SU-DHL-6 (cell line): ENCODE measurements at regions not wholly inside any gene's neighbourhood (a gene's known extent, or its start where the extent isn't known, plus 50 kb on each side); places are given as distances from the start of the nearest gene placed in this dataset.

Experiments
- H2AFZ ChIP-seq: fragments of 200-600 bp; sonication (generic); 2 replicates; pipeline ENCODE4 v1.6.1; 2014; ENCODE audit warnings: low read depth, mild to moderate bottlenecking, moderate library complexity, mixed read lengths, antibody characterized with exemption, low read length; ENCODE audit not compliant: severe bottlenecking
- H3F3A ChIP-seq: fragments of 200-600 bp; shearing (Covaris generic); 2 replicates; pipeline ENCODE4 v1.6.0; 2016; ENCODE audit warnings: antibody characterized with exemption, mild to moderate bottlenecking; ENCODE audit not compliant: insufficient read depth
- H3K27ac ChIP-seq: fragments of 200-600 bp; sonication (generic); 2 replicates; pipeline ENCODE4 v1.5.1; 2016; ENCODE audit warnings: low read depth, mild to moderate bottlenecking, low read length, moderate library complexity, mixed read lengths
- H3K27me3 ChIP-seq: fragments of 200-600 bp; sonication (generic), shearing (Covaris generic); 2 replicates; pipeline ENCODE4 v1.6.0; 2014; ENCODE audit warnings: mild to moderate bottlenecking, low read length
- H3K36me3 ChIP-seq: fragments of 200-600 bp; sonication (generic); 2 replicates; pipeline ENCODE4 v1.6.1; 2014; ENCODE audit warnings: mild to moderate bottlenecking, low read length, mixed read lengths
- H3K4me2 ChIP-seq: fragments of 300-600, 200-600 bp; shearing (Covaris generic), sonication (generic); 2 replicates; pipeline ENCODE4 v1.6.0; 2014; ENCODE audit warnings: low read length, low read depth, mild to moderate bottlenecking; ENCODE audit not compliant: poor library complexity, severe bottlenecking
- H3K4me3 ChIP-seq: fragments of 200-600 bp; sonication (generic); 2 replicates; pipeline ENCODE4 v1.5.1; 2014; ENCODE audit warnings: antibody characterized with exemption, low read length, mild to moderate bottlenecking, mixed read lengths; ENCODE audit not compliant: insufficient read depth, poor library complexity, severe bottlenecking
- H3K79me2 ChIP-seq: fragments of 200-600 bp; sonication (generic); 2 replicates; pipeline ENCODE4 v1.6.1; 2014; ENCODE audit warnings: mild to moderate bottlenecking, low read length, moderate library complexity; ENCODE audit not compliant: insufficient read depth
- H3K9ac ChIP-seq: fragments of 200-600 bp; sonication (generic); 2 replicates; pipeline ENCODE4 v1.7.0; 2014; ENCODE audit warnings: mild to moderate bottlenecking, low read length
- H3K9me2 ChIP-seq: fragments of 200-600 bp; sonication (generic); replicated peaks from 2 replicates; pipeline ENCODE4 v1.6.1; 2014; ENCODE audit warnings: low read length; ENCODE audit not compliant: insufficient read depth
- H3K9me3 ChIP-seq: fragments of 200-600 bp; sonication (generic); 2 replicates; pipeline ENCODE4 v1.6.1; 2014; ENCODE audit warnings: low read length, mixed read lengths; ENCODE audit not compliant: insufficient read depth
- H4K20me1 ChIP-seq: fragments of 200-600 bp; sonication (generic); 2 replicates; pipeline ENCODE4 v1.6.1; 2014; ENCODE audit warnings: low read depth, mild to moderate bottlenecking, antibody characterized with exemption, low read length, moderate library complexity, mixed read lengths
- CTCF ChIP-seq: fragments of 200-600 bp; sonication (generic); IDR thresholded peaks from one replicate; pipeline ENCODE4 v1.5.1; 2017; ENCODE audit warnings: antibody characterized with exemption, mild to moderate bottlenecking, low read length, moderate library complexity; ENCODE audit not compliant: insufficient read depth, poor library complexity, severe bottlenecking
- EZH2phosphoT487 ChIP-seq: fragments of 200-600 bp; sonication (generic), shearing (Covaris generic); conservative IDR thresholded peaks from 2 replicates; pipeline ENCODE4 v1.6.1; 2018; ENCODE audit warnings: mild to moderate bottlenecking, antibody characterized with exemption, low read length, moderate library complexity, mixed read lengths

- no peaks in the 10 kb centered on the region for H3K9me2 ChIP-seq
- H3K9ac ChIP-seq, result no peak overlapping the region
- H3K9me3 ChIP-seq, result no peaks in the 10 kb centered on the region
- no peak overlapping the region for H3K4me2 ChIP-seq
- H3K4me3 ChIP-seq, result no peak overlapping the region
- H2AFZ ChIP-seq, result no peak overlapping the region
- no peak overlapping the region for H3K27ac ChIP-seq
- H3K36me3 ChIP-seq, result no peaks in the 10 kb centered on the region
- H3F3A ChIP-seq, result no peaks in the 10 kb centered on the region
- H3K79me2 ChIP-seq, result no peaks in the 10 kb centered on the region
- H4K20me1 ChIP-seq, result no peaks in the 10 kb centered on the region
- no peaks in the 10 kb centered on the region for H3K27me3 ChIP-seq
- TF ChIP-seq CTCF (no peak), EZH2phosphoT487 (no peak)
Observed at GRCh38 chr16:64361753-64362152, 760.1 kb downstream of the CDH11 start.

GRCh38 chr16:64358291-64358690, 763.6 kb downstream of the CDH11 start:
- H3K27ac ChIP-seq, result no peak overlapping the region
- H2AFZ ChIP-seq, result no peak overlapping the region
- H4K20me1 ChIP-seq, result no peaks in the 10 kb centered on the region
- no peak overlapping the region for H3K4me3 ChIP-seq
- no peaks in the 10 kb centered on the region for H3F3A ChIP-seq
- no peak for TF ChIP-seq CTCF
- no peak for TF ChIP-seq EZH2phosphoT487
- H3K9ac ChIP-seq, result no peak overlapping the region
- no peaks in the 10 kb centered on the region for H3K9me2 ChIP-seq
- no peaks in the 10 kb centered on the region for H3K27me3 ChIP-seq
- H3K79me2 ChIP-seq, result no peaks in the 10 kb centered on the region
- H3K36me3 ChIP-seq, result no peaks in the 10 kb centered on the region
- no peaks in the 10 kb centered on the region for H3K9me3 ChIP-seq
- H3K4me2 ChIP-seq, result no peak overlapping the region

GRCh38 chr16:64356267-64356666, 765.6 kb downstream of the CDH11 start:
- H3K27ac ChIP-seq, result no peak overlapping the region
- no peak overlapping the region for H2AFZ ChIP-seq
- H3K9ac ChIP-seq, result no peak overlapping the region
- H3K27me3 ChIP-seq, result no peaks in the 10 kb centered on the region
- H3F3A ChIP-seq, result no peaks in the 10 kb centered on the region
- H3K4me3 ChIP-seq, result no peak overlapping the region
- no peak overlapping the region for H3K4me2 ChIP-seq
- no peaks in the 10 kb centered on the region for H3K9me2 ChIP-seq
- H3K79me2 ChIP-seq, result no peaks in the 10 kb centered on the region
- H3K9me3 ChIP-seq, result no peaks in the 10 kb centered on the region
- no peak for TF ChIP-seq EZH2phosphoT487
- TF ChIP-seq CTCF, result no peak
- no peaks in the 10 kb centered on the region for H3K36me3 ChIP-seq
- no peaks in the 10 kb centered on the region for H4K20me1 ChIP-seq

DNA sequence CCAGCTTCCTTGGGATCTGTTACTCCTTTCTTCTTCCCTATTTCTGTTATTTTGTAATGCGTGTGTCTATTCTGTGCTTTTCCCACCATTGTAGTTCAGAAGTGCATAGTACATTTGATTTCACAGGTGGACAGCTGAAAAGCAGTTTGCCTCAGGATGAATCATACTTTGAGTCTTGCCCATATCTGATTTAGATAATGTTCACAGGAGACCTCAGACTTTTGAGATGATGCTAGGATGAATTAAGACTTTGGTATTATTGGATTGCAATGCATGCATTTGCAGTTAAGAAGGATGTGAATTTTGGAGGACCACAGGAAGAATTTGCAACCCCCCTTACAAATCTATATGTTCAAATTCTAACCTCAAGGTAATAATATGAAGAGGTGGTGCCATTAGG, 769.6 kb downstream of the CDH11 start:
- Histone ChIP-seq H3K9ac (no peak overlapping the region), H3K9me2 (no peaks in the 10 kb centered on the region), H3K36me3 (no peaks in the 10 kb centered on the region), H3K4me3 (no peak overlapping the region), H3K27ac (no peak overlapping the region), H4K20me1 (no peaks in the 10 kb centered on the region), H3K27me3 (no peaks in the 10 kb centered on the region), H3K4me2 (no peak overlapping the region), H2AFZ (no peak overlapping the region), H3K79me2 (no peaks in the 10 kb centered on the region), H3K9me3 (no peaks in the 10 kb centered on the region), H3F3A (no peaks in the 10 kb centered on the region)
- TF ChIP-seq CTCF, result no peak
- no peak for TF ChIP-seq EZH2phosphoT487
